NCI-H82 treated with DMSO at 0.1 percent for 48 hours (cell line): ENCODE measurements at regions not wholly inside any gene's neighbourhood (a gene's known extent, or its start where the extent isn't known, plus 50 kb on each side); places are given as distances from the start of the nearest gene placed in this dataset.
A peak's percentile ranks its signal among the peaks of the same experiment; 100 is the strongest.

Experiments
- DNase-seq: peaks from one replicate; lab custom pipeline; 2025; ENCODE audit not compliant: unreplicated experiment; lab: John Stamatoyannopoulos, UW

DNA sequence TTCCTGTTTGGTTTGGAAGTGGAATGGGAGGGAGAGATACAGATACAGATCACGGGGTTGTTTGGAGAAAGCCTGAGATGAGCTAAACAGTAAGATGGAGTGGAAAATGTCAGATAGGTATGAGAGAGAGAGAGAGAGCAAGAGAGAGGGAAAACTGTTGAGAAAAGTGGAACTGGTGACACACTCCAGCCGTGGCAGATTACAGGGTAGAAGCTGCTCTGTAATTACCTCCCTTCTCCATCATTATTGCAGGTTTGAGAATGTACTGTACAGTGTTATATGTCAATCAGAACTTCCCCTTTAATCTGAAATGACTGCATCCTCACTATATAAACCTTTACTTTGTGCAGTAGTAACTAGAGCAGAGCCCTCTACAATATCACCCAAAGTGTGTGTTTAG lies 74.5 kb upstream of the WWC1 start:
- DNase-seq, result no peak

DNA sequence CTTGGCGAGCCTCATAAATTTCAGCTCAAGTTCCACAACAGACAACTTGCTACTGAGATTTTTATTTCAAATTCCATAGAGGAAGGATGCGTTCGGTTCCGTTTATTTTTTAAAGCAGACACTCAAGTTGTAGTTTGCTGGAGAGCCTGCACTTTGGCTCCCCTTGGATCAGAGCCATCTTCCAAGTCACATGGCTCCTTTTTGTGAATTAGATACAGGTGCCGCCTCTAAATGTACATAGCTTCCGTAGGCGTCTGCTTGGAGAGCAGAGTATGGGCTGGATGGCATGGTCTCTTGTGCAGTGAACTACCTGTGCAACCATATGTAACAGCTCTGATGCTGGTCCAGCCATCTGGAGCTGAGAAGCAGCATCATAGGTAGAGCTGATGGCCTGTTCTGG lies 73.9 kb upstream of the WWC1 start:
- DNase-seq, result no peak

DNA sequence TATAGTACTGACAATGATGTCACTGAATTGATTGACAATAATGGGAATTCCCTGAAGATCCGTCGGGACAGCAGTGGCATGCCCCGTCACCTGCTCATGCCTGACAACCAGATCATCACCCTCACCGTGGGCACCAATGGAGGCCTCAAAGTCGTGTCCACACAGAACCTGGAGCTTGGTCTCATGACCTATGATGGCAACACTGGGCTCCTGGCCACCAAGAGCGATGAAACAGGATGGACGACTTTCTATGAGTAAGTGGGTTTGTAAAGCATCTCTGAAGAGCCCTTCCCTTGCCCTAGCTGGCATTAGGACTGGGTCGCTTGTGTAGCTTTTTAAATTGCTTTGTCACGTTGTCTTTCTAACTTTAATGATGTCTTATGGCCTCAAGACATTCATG lies 72.7 kb upstream of the WWC1 start:
- DNase-seq, result no peak

DNA sequence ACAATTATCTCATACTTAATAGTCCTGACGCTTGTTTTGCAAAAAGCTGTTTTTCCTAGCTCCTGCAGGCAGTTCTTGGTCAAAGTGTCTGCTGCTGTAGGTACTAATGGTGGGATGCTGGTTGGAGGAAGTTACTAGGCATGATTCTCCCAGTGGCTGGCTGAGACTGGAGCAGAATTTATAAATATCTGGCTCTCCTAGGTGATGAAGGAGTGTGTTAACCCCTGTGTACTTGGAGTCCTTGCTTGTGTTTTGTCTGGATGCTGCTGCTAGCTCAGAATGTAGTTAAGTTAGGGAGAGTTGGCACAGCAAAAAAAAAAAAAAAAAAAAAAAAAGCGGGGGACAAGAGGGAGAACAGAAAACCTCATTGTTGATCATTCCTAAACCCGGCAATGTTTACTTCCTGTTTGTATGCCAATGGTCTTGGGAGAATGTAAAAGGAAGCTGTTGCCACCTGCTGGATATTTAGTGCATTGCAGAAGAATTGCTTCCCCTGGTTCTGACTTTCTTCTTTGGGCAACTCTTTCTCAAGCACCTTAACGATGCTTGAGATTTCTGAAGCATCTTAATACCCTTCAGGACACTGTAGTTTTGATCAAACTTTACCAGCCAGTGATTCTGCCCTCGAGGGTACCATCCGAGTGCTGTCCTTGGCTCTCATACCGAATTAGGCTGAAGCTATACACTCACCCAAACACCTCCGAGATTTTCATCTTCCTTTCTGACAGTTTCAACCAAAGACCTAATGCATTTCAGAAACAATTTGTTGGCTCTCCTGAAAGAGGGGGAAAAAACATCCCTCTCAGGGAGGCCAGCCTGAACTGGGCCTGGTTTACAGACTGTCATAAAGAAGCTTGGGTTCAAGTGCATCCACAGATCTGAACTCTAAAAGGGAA lies 71.7 kb upstream of the WWC1 start:
- peak; percentile 58 for DNase-seq

DNA sequence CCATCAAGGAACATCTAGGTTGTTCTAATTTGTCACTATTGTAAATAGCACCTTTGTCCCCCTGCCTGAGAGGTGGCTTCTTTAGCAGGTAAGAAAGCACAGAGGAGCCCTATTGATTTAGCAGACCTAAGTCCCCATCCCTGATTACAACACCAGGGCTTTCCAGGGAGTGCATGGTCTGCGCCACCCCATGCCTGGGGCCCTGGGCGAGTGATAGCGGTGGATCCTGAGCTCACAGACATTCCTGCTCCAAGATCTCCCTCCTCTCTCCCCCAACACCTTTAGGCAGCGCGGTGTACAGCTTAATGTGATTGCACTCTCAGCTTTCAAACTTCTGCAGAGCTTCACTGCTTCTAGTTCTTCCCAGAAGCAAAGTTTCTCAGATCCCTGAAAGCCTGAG lies 67.4 kb upstream of the WWC1 start:
- no peak for DNase-seq

DNA sequence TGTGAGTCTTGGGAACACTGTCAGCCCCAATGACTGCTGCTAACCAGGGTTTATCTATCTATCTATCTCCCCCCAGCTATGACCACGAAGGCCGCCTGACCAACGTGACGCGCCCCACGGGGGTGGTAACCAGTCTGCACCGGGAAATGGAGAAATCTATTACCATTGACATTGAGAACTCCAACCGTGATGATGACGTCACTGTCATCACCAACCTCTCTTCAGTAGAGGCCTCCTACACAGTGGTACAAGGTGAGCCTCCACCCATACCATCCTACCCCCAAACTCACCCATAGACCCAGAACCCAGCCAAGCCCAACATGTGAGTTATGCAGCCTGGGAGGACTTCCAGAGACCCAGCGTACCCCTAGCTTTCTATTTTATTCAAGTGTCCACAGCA lies 65.4 kb upstream of the WWC1 start:
- DNase-seq, result no peak

DNA sequence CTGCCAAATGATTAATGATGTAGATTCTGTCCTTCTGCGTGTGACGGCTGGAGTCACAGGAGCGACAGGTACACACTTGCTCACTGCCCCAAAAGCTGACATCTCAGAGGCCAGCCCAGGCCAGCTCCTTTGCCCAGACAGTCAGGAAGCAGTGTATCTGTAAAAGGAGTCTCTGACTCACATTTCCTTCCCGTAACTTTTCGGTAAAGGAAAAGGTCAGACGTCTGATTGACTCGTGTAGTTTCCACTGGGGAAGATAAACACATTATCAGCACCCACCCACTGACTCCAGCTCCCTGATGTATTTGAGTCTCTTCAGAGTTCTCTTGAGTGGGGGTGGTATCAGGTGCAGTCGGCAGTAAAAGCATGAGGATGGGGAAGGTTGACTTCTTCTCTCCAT lies 64.4 kb upstream of the WWC1 start:
- DNase-seq, result no peak

DNA sequence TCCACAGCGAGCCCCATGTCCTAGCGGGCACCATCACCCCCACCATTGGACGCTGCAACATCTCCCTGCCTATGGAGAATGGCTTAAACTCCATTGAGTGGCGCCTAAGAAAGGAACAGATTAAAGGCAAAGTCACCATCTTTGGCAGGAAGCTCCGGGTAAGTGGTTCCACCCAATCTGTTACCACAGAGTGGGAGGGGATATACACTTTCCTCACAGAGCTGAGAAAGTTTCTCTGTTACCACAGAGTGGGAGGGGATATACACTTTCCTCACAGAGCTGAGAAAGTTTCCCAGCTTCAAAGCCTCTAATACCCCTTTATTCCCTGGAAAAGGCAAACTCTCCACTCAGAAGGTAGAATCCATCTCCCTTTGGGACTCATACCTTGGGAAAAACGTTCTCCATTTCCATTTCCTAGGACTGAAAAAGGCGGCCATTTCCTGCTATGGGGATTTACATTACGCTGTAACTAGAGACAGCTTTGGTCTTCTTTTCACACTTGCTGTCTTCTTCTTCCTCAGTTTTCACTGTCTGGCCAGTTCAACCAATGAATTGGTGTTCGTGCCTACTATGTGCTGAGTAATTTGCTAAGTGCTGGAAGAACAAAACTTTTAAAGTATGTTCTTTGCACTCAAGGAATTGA lies 63.4 kb upstream of the WWC1 start:
- no peak for DNase-seq

DNA sequence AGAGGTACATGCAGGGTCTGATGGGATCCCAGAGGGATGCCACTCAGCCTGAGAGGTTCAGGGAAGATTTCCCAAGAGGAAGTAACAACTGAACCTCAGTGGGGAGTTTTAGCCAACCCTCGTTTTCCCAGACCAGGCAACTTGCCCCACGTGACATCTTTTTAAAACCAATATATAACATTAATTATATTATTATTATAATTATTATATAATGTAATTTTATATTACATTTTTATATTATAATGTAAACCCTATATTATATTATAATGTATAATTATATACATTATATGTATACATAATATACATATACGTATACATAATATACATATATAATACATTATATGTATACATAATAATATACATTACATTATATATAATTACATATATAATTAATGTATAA lies 62.8 kb upstream of the WWC1 start:
- no peak for DNase-seq

DNA sequence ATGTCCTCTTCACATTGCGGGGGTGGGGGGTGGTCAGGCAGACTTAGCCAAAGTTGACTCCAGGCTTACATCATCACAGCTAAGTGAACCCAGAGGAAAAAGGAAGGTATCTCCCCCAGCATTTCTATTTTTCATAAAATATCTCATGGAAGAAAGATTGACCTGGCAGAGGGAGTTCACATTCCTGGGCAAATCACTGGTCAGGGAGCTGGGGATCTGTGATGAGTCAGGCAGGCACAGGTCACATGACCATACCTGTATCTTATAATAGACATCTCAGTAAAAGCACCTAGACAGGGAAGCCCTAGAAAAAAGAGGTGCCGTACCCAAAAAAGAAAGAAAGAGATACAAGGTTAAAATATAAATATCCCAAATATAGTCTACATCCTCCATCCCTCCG lies 57.3 kb upstream of the WWC1 start:
- no peak for DNase-seq

DNA sequence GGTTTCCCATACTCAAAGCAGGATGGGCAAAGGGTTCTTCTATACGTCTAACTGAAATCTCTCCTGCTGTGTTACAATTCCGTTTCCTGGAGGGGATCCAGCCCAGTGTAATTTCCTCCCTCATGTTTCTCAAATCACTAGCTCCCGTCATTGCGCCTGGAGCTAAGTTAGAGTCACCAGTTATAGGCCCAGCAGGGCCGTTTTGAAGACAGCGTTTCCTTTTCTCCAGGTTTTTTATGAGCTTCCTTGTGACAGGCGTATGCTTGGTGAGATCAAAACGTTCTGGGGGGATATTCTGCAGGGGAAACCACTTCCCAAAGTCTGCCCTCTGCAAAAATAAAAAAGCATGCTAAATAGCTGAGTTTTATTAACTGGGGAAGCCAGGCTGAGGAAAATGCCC lies 53.0 kb upstream of the WWC1 start:
- DNase-seq, result no peak

DNA sequence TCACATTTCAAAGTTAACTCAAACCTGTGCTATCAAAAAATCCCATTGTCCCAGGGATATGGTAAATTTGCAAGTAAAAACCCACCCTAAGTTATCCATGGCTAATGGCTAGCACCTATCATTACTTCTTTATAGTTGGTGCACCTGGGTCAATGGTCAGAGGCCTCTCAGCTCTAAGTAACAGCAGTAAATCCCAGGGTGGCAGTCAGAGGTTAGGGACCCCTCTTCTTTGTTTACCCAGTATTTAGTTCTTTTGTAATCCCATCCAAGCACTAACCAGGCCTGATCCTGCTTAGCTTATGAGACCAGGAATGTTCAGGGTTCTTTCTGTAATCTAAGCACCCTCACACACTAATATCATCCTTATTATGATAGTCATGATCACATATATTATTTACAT lies 52.1 kb upstream of the WWC1 start:
- no peak for DNase-seq
